Lung (tissue), 11 donors: ENCODE measurements at regions not wholly inside any gene's neighbourhood (a gene's known extent, or its start where the extent isn't known, plus 50 kb on each side); places are given as distances from the start of the nearest gene placed in this dataset.

Source experiments
- ATAC-seq: fragments of 200-7000 bp; cut with Tn5 transposase; one replicate; pipeline ENCODE4 v1.9.1; 2020; ENCODE audit warnings: moderate number of reproducible peaks; ENCODE audit not compliant: insufficient read depth, low FRiP score
- DNase-seq, 3 donors: peaks; one replicate each; pipeline ENCODE4 v3.0.0-alpha.2; 2013 to 2017
- H3K27ac ChIP-seq, 2 donors: one replicate each; pipeline ENCODE4 v1.5.1; 2013; ENCODE audit warnings: mild to moderate bottlenecking in 2 of 2, moderate library complexity in 2 of 2, control low read depth in 1 of 2, inconsistent platforms in 1 of 2, low read depth in 1 of 2, low read length in 1 of 2
- H3K27me3 ChIP-seq, 3 donors: one replicate each; pipeline ENCODE4 v1.5.1; 2013; ENCODE audit warnings: low read length in 2 of 3; ENCODE audit not compliant: control insufficient read depth in 3 of 3, insufficient read depth in 3 of 3
- H3K36me3 ChIP-seq, 4 donors: one replicate each; pipeline ENCODE4 v1.5.1; 2013; ENCODE audit warnings: low read length in 4 of 4, mild to moderate bottlenecking in 1 of 4, moderate library complexity in 1 of 4; ENCODE audit not compliant: control insufficient read depth in 4 of 4, insufficient read depth in 4 of 4
- H3K4me1 ChIP-seq, 5 donors: one replicate each; pipeline ENCODE4 v1.5.1; 2013; ENCODE audit warnings: low read length in 5 of 5, mild to moderate bottlenecking in 2 of 5, moderate library complexity in 1 of 5; ENCODE audit not compliant: control insufficient read depth in 5 of 5, insufficient read depth in 5 of 5
- H3K4me3 ChIP-seq: one replicate; pipeline ENCODE4 v1.5.1; 2013; ENCODE audit warnings: mild to moderate bottlenecking, control low read depth, moderate library complexity
- H3K9ac ChIP-seq, 2 donors: one replicate each; pipeline ENCODE4 v1.5.1; 2013; ENCODE audit warnings: low read length in 2 of 2, control low read depth in 1 of 2; ENCODE audit not compliant: insufficient read depth in 1 of 2
- H3K9me3 ChIP-seq, 4 donors: one replicate each; pipeline ENCODE4 v1.5.1; 2013; ENCODE audit warnings: low read length in 3 of 4, mild to moderate bottlenecking in 1 of 4, moderate library complexity in 1 of 4; ENCODE audit not compliant: control insufficient read depth in 4 of 4, insufficient read depth in 3 of 4
- CTCF ChIP-seq: IDR thresholded peaks from 2 replicates; pipeline ENCODE4 v1.5.1; 2012; ENCODE audit warnings: mild to moderate bottlenecking; ENCODE audit errors: control extremely low read depth, extremely low read depth
- WGBS, 2 donors: extraction: QIAGEN DNeasy Blood & Tissue Kit; methylation state at CpG; one replicate each; pipeline ENCODE4 v1.1.7; 2013; 5-methylcytosine and 5-hydroxymethylcytosine counted together
- donor health status: control.
- donor health status: control.
- donor health status: Bipolar disorder and iron deficiency.
- donor health status: healthy.
- donor health status: DM: yes; HTN: yes; CAD: no.

DNA sequence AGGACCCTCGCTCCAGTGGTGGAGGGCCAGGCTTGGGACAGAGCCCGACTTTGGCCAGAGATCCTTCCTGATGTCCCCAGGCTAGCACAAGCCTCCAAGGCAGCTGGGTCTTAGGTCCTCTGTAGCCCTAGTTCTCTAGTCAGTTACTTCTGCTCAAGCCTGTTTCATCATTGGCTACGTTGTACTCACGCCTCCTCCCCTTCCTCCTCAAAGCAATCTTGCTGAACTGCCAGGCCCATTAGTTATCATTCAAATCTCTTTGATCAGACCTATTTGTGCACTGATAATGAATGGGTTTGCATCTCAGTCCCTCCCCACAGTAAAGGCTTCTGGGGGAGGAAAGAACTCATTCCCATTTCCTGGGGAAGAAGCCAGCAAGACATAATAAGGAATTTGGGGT is 256.8 kb downstream of the NFATC2 start:
- 56 to 68% methylated on average over 4 of the region's 4 CpGs for WGBS, 2 donors
- peaks cover 0 to 5% (median 0%) of the 10 kb centered on the region in 4 donors for H3K9me3 ChIP-seq
- no peaks in the 10 kb centered on the region for H3K4me1 ChIP-seq
- DNase-seq (peak in 1 of 3 donors; percentile 15), ATAC-seq (no peak)
- TF ChIP-seq CTCF, result no peak
- no peaks in the 10 kb centered on the region for H3K27me3 ChIP-seq
- no peak overlapping the region for H3K27ac ChIP-seq
- no peaks in the 10 kb centered on the region for H3K36me3 ChIP-seq
- no peak overlapping the region for H3K9ac ChIP-seq
- H3K4me3 ChIP-seq, result no peak overlapping the region

- H3K4me1 ChIP-seq, result no peaks in the 10 kb centered on the region
- H3K9me3 ChIP-seq, result peaks cover 0 to 4% (median 0%) of the 10 kb centered on the region in 4 donors
- H3K27me3 ChIP-seq, result no peaks in the 10 kb centered on the region
- H3K4me3 ChIP-seq, result no peak overlapping the region
- no peak for TF ChIP-seq CTCF
- no peak for DNase-seq
- no peak overlapping the region for H3K9ac ChIP-seq
- ATAC-seq, result no peak
- WGBS, 2 donors, result 82 to 85% methylated on average over 6 of the region's 6 CpGs
- H3K36me3 ChIP-seq, result no peaks in the 10 kb centered on the region
- no peak overlapping the region for H3K27ac ChIP-seq
These were observed 257.6 kb downstream of the NFATC2 start for GRCh38 chr20:51284871-51285270.

DNA sequence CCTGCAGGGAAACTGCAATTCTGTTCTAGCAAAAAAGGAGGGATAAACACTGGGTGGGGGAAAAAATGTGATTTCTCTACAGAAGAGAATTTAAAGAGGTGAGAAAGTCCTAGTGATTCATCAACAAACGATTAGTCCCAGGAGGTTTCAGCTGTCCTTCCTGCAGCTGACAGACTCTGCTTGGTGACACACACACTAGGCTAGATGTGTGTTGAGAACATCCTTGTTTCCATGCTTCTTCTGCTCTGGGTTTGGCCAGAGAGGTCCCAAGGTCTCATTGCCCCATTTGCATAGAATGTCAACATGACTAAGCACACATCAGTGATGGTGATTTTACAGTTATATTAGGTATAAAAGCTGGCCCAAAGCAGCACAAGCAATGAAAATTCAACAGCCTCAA is 258.3 kb downstream of the NFATC2 start:
- no peak for TF ChIP-seq CTCF
- ATAC-seq (no peak), DNase-seq (no peak)
- Histone ChIP-seq H3K36me3 (no peaks in the 10 kb centered on the region), H3K9ac (no peak overlapping the region), H3K27me3 (no peaks in the 10 kb centered on the region), H3K9me3 (peaks cover 0 to 1% (median 0%) of the 10 kb centered on the region in 4 donors), H3K4me3 (no peak overlapping the region), H3K27ac (no peak overlapping the region), H3K4me1 (no peaks in the 10 kb centered on the region)
- 48 to 65% methylated on average over 1 of the region's 1 CpG for WGBS, 2 donors

- no peak for TF ChIP-seq CTCF
- WGBS, 2 donors, result 88 to 91% methylated on average over 5 of the region's 5 CpGs
- Histone ChIP-seq H3K27me3 (peaks cover 0 to 3% (median 0%) of the 10 kb centered on the region in 3 donors), H3K4me3 (no peak overlapping the region), H3K9ac (no peak overlapping the region), H3K4me1 (no peaks in the 10 kb centered on the region), H3K27ac (no peak overlapping the region), H3K36me3 (no peaks in the 10 kb centered on the region), H3K9me3 (peaks cover 0 to 1% (median 0%) of the 10 kb centered on the region in 4 donors)
- no peak for DNase-seq
- ATAC-seq, result no peak
These were observed 258.6 kb upstream of the KCNG1 start for GRCh38 chr20:51281521-51281920.
